ENCODE measurements at regions not wholly inside any gene's neighbourhood (a gene's known extent, or its start where the extent isn't known, plus 50 kb on each side); places are given as distances from the start of the nearest gene placed in this dataset.

DNA sequence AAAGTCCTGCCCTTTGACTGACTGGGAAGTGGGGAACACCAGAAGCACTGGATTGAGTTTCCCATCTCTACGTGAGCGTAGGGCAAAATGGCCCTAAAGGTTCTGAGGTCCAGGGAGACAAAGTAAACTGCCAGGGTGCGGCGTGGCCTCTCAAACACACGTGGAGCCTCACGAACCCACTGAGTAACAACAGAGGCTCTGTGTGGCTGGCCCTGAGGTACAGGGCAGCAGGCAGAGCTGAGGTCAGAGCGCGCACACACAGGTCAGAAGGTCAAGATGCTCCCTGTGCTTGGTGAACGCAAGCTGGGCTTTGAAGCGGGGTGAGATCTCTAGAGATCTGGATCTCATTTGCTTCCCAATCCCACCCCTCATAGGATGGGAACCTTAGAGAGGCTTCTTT, 99.0 kb upstream of the ZMIZ1 start:
- no peak for TF ChIP-seq ZBTB7A (IDR thresholded peaks at IDR 0.05; ENCODE audit: low read depth)
- no peak for TF ChIP-seq TEAD4 (IDR thresholded peaks at IDR 0.05)
- TF ChIP-seq CEBPB (IDR thresholded peaks at IDR 0.05): no peak
- no peak for TF ChIP-seq TCF12 (IDR thresholded peaks at IDR 0.05; ENCODE audit: low read depth)
- TF ChIP-seq EGR1 (IDR thresholded peaks at IDR 0.05): no peak
- TF ChIP-seq TAF1 (IDR thresholded peaks at IDR 0.05; ENCODE audit: low read depth): no peak
- TF ChIP-seq, protein P1, sequence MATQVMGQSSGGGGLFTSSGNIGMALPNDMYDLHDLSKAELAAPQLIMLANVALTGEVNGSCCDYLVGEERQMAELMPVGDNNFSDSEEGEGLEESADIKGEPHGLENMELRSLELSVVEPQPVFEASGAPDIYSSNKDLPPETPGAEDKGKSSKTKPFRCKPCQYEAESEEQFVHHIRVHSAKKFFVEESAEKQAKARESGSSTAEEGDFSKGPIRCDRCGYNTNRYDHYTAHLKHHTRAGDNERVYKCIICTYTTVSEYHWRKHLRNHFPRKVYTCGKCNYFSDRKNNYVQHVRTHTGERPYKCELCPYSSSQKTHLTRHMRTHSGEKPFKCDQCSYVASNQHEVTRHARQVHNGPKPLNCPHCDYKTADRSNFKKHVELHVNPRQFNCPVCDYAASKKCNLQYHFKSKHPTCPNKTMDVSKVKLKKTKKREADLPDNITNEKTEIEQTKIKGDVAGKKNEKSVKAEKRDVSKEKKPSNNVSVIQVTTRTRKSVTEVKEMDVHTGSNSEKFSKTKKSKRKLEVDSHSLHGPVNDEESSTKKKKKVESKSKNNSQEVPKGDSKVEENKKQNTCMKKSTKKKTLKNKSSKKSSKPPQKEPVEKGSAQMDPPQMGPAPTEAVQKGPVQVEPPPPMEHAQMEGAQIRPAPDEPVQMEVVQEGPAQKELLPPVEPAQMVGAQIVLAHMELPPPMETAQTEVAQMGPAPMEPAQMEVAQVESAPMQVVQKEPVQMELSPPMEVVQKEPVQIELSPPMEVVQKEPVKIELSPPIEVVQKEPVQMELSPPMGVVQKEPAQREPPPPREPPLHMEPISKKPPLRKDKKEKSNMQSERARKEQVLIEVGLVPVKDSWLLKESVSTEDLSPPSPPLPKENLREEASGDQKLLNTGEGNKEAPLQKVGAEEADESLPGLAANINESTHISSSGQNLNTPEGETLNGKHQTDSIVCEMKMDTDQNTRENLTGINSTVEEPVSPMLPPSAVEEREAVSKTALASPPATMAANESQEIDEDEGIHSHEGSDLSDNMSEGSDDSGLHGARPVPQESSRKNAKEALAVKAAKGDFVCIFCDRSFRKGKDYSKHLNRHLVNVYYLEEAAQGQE (IDR thresholded peaks at IDR 0.05; ENCODE audit: low read depth): no peak
- no peak for TF ChIP-seq FOXM1 (IDR thresholded peaks at IDR 0.05; ENCODE audit: borderline replicate concordance, low read depth)
- TF ChIP-seq NFIC (IDR thresholded peaks at IDR 0.05): no peak
- TF ChIP-seq CREB1 (IDR thresholded peaks at IDR 0.05; ENCODE audit: low read depth): no peak
- no peak for TF ChIP-seq MAX (IDR thresholded peaks at IDR 0.05)
- TF ChIP-seq RAD21 (IDR thresholded peaks at IDR 0.05; ENCODE audit: low read depth): no peak
- no peak for TF ChIP-seq YY1 (IDR thresholded peaks at IDR 0.05; ENCODE audit: low read depth)
- TF ChIP-seq USF1 (IDR thresholded peaks at IDR 0.05): no peak
- TF ChIP-seq EP300 (IDR thresholded peaks at IDR 0.05; ENCODE audit: borderline replicate concordance): no peak

- TF ChIP-seq NFIC (IDR thresholded peaks at IDR 0.05) (no peak), MAX (IDR thresholded peaks at IDR 0.05) (no peak), ZBTB7A (IDR thresholded peaks at IDR 0.05; ENCODE audit: low read depth) (no peak), EP300 (IDR thresholded peaks at IDR 0.05; ENCODE audit: borderline replicate concordance) (no peak), TCF12 (IDR thresholded peaks at IDR 0.05; ENCODE audit: low read depth) (no peak), TAF1 (IDR thresholded peaks at IDR 0.05; ENCODE audit: low read depth) (no peak), TEAD4 (IDR thresholded peaks at IDR 0.05) (no peak), CREB1 (IDR thresholded peaks at IDR 0.05; ENCODE audit: low read depth) (no peak), FOXM1 (IDR thresholded peaks at IDR 0.05; ENCODE audit: borderline replicate concordance, low read depth) (no peak), CEBPB (IDR thresholded peaks at IDR 0.05) (no peak), RAD21 (IDR thresholded peaks at IDR 0.05; ENCODE audit: low read depth) (no peak), USF1 (IDR thresholded peaks at IDR 0.05) (no peak), EGR1 (IDR thresholded peaks at IDR 0.05) (no peak), YY1 (IDR thresholded peaks at IDR 0.05; ENCODE audit: low read depth) (no peak)
- TF ChIP-seq, protein P1 (IDR thresholded peaks at IDR 0.05; ENCODE audit: low read depth): no peak
These were observed 98.5 kb upstream of the ZMIZ1 start for GRCh38 chr10:78970261-78970660.

DNA sequence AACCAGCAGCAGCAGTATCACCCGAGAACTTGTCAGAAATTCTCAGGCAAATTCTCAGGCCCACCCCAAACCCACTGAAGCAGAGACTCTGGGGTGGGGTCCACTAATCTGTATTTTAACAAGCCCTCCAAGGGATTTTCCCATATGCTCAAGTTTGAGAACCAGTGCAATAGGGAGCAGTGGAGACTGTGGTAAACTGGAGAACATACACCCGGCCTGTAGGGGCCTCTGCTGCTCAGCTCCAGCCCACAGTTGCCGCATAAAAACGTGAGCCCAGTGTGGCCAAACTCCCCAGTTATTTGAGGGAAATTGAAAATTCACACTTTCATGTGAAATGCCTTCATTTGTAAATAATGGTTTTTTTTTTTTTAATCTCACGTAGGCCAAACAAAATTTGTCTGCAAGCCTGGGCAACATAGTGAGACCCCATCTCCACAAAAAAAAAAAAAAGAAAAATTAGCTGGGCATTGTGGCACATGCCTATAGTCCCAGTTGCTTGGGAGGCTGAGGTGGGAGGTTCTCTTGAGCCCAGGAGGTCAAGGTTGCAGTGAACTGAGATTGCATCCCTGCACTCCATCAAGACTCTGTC, 97.6 kb upstream of the ZMIZ1 start:
- TF ChIP-seq MAX (IDR thresholded peaks at IDR 0.05): no peak
- TF ChIP-seq, protein P1 (IDR thresholded peaks at IDR 0.05; ENCODE audit: low read depth): no peak
- peak; percentile 34; the same call in 1 of the 2 replicates for TF ChIP-seq ZBTB7A (IDR thresholded peaks at IDR 0.05; ENCODE audit: low read depth)
- no peak for TF ChIP-seq EGR1 (IDR thresholded peaks at IDR 0.05)
- no peak for TF ChIP-seq TEAD4 (IDR thresholded peaks at IDR 0.05)
- no peak for TF ChIP-seq TAF1 (IDR thresholded peaks at IDR 0.05; ENCODE audit: low read depth)
- TF ChIP-seq CEBPB (IDR thresholded peaks at IDR 0.05): no peak
- peak; percentile 10; the same call in 1 of the 2 replicates for TF ChIP-seq RAD21 (IDR thresholded peaks at IDR 0.05; ENCODE audit: low read depth)
- TF ChIP-seq NFIC (IDR thresholded peaks at IDR 0.05): no peak

Data from Ishikawa (cell line).